NCI-H1105 treated with DMSO at 0.1 percent for 48 hours (cell line): ENCODE measurements at regions not wholly inside any gene's neighbourhood (a gene's known extent, or its start where the extent isn't known, plus 50 kb on each side); places are given as distances from the start of the nearest gene placed in this dataset.

Experiments
- DNase-seq: peaks from one replicate; lab custom pipeline; 2025; lab: John Stamatoyannopoulos, UW

- DNase-seq = no peak
Observed at GRCh38 chr11:127713226-127713625, 712.7 kb upstream of the KIRREL3 start.

- DNase-seq = no peak
Observed at GRCh38 chr11:127711748-127712147, 711.2 kb upstream of the KIRREL3 start.

GRCh38 chr11:127710831-127711230 lies 710.3 kb upstream of the KIRREL3 start:
- no peak for DNase-seq

- no peak for DNase-seq
Observed at GRCh38 chr11:127709960-127710359, 709.4 kb upstream of the KIRREL3 start.

GRCh38 chr11:127693686-127694085 lies 693.1 kb upstream of the KIRREL3 start:
- DNase-seq = no peak

- DNase-seq = no peak
Observed at GRCh38 chr11:127683321-127683720, 682.8 kb upstream of the KIRREL3 start.

- DNase-seq = no peak
Observed at GRCh38 chr11:127679816-127680545, 679.4 kb upstream of the KIRREL3 start.

- no peak for DNase-seq
Observed at GRCh38 chr11:127678631-127679030, 678.1 kb upstream of the KIRREL3 start.

GRCh38 chr11:127677660-127678425 lies 677.3 kb upstream of the KIRREL3 start:
- peak; percentile 21 for DNase-seq

GRCh38 chr11:127675581-127675980 lies 675.0 kb upstream of the KIRREL3 start:
- no peak for DNase-seq

GRCh38 chr11:127674754-127675153 lies 674.2 kb upstream of the KIRREL3 start:
- DNase-seq = no peak

GRCh38 chr11:127670374-127671119 lies 670.0 kb upstream of the KIRREL3 start:
- DNase-seq = no peak

- peak; percentile 81 for DNase-seq
Observed at GRCh38 chr11:127656116-127656836, 655.7 kb upstream of the KIRREL3 start.

GRCh38 chr11:127653076-127653475 lies 652.5 kb upstream of the KIRREL3 start:
- no peak for DNase-seq

GRCh38 chr11:127651888-127652221 lies 651.3 kb upstream of the KIRREL3 start:
- no peak for DNase-seq

GRCh38 chr11:127651175-127651887 lies 650.8 kb upstream of the KIRREL3 start:
- no peak for DNase-seq

- DNase-seq = no peak
Observed at GRCh38 chr11:127649958-127650357, 649.4 kb upstream of the KIRREL3 start.

- no peak for DNase-seq
Observed at GRCh38 chr11:127649071-127649470, 648.5 kb upstream of the KIRREL3 start.

GRCh38 chr11:127648583-127648982 lies 648.0 kb upstream of the KIRREL3 start:
- DNase-seq = no peak

- no peak for DNase-seq
Observed at GRCh38 chr11:127644366-127644765, 643.8 kb upstream of the KIRREL3 start.

- no peak for DNase-seq
Observed at GRCh38 chr11:127643268-127644058, 642.9 kb upstream of the KIRREL3 start.
